SK-N-SH (cell line): ENCODE measurements at regions not wholly inside any gene's neighbourhood (a gene's known extent, or its start where the extent isn't known, plus 50 kb on each side); places are given as distances from the start of the nearest gene placed in this dataset.

Experiments used
- CTCF ChIP-seq: fragments of 200-600 bp; sonication (generic); IDR thresholded peaks from 2 replicates; pipeline ENCODE4 v1.6.1; 2017; ENCODE audit warnings: antibody characterized with exemption, mild to moderate bottlenecking, moderate library complexity
- GATA2 ChIP-seq: sonication (generic); formaldehyde crosslinking; IDR thresholded peaks from 2 replicates; pipeline ENCODE4 v1.5.0; 2020; ENCODE audit warnings: mild to moderate bottlenecking, missing genetic modification reagents
- JUND ChIP-seq: IDR thresholded peaks from 2 replicates; pipeline ENCODE4 v1.4.0; 2012
- MEF2A ChIP-seq: IDR thresholded peaks from 2 replicates; pipeline ENCODE4 v1.4.0; 2012; ENCODE audit warnings: low read depth, borderline replicate concordance
- RCOR1 ChIP-seq: fragments of 150-350 bp; IDR thresholded peaks from 2 replicates; pipeline ENCODE4 v1.6.1; 2017; ENCODE audit warnings: antibody characterized with exemption, low read length
- TEAD4 ChIP-seq: IDR thresholded peaks from 2 replicates; pipeline ENCODE4 v1.4.0; 2012; ENCODE audit warnings: mild to moderate bottlenecking, borderline replicate concordance; ENCODE audit not compliant: insufficient read depth
- ZBTB33 ChIP-seq: IDR thresholded peaks from 2 replicates; pipeline ENCODE4 v1.4.0; 2012; ENCODE audit warnings: low read depth, borderline replicate concordance

- no peak for TF ChIP-seq MEF2A
- TF ChIP-seq TEAD4, result no peak
- TF ChIP-seq CTCF, result 0 out of 2 replicates have a peak, but pooled peaks have one; percentile 12
- no peak for TF ChIP-seq RCOR1
- no peak for TF ChIP-seq JUND
- TF ChIP-seq ZBTB33, result no peak
- TF ChIP-seq GATA2 (CRISPR knock-in tag), result no peak
Observed at GRCh38 chr4:180840142-180840541, 1403.1 kb upstream of the TENM3 start.
